OCI-LY1 (cell line): ENCODE measurements at regions not wholly inside any gene's neighbourhood (a gene's known extent, or its start where the extent isn't known, plus 50 kb on each side); places are given as distances from the start of the nearest gene placed in this dataset.

Experiments used
- H2AFZ ChIP-seq: fragments of 200-600 bp; sonication (generic), shearing (Covaris generic); 2 replicates; pipeline ENCODE4 v1.6.0; 2014; ENCODE audit warnings: antibody characterized with exemption, mild to moderate bottlenecking, low read length
- H3F3A ChIP-seq: fragments of 200-600 bp; sonication (generic), shearing (Covaris generic); 2 replicates; pipeline ENCODE4 v1.6.0; 2014; ENCODE audit warnings: mild to moderate bottlenecking, antibody characterized with exemption, low read length, moderate library complexity; ENCODE audit not compliant: insufficient read depth
- H3K27ac ChIP-seq: fragments of 200-600 bp; sonication (generic); 2 replicates; pipeline ENCODE4 v1.5.1; 2014; ENCODE audit warnings: low read length, mixed run types, mild to moderate bottlenecking, low read depth; ENCODE audit not compliant: poor library complexity, severe bottlenecking
- H3K27me3 ChIP-seq: fragments of 200-600 bp; sonication (generic); 2 replicates; pipeline ENCODE4 v1.6.0; 2014; ENCODE audit warnings: antibody characterized with exemption, mild to moderate bottlenecking, low read length, moderate library complexity; ENCODE audit not compliant: insufficient read depth
- H3K36me3 ChIP-seq: fragments of 200-600 bp; sonication (generic); 2 replicates; pipeline ENCODE4 v1.6.1; 2014; ENCODE audit warnings: mild to moderate bottlenecking, antibody characterized with exemption, low read length, moderate library complexity, mixed read lengths; ENCODE audit not compliant: insufficient read depth
- H3K4me1 ChIP-seq: fragments of 200-600 bp; sonication (generic); 2 replicates; pipeline ENCODE4 v1.5.1; 2014; ENCODE audit warnings: mild to moderate bottlenecking, low read length, moderate library complexity; ENCODE audit not compliant: insufficient read depth, severe bottlenecking
- H3K4me2 ChIP-seq: fragments of 200-600 bp; sonication (generic), shearing (Covaris generic); 2 replicates; pipeline ENCODE4 v1.6.1; 2014; ENCODE audit warnings: low read length
- H3K4me3 ChIP-seq: fragments of 200-600 bp; sonication (generic); 2 replicates; pipeline ENCODE4 v1.5.1; 2014; ENCODE audit warnings: low read length, low read depth, mild to moderate bottlenecking, mixed read lengths; ENCODE audit not compliant: poor library complexity, severe bottlenecking
- H3K79me2 ChIP-seq: fragments of 200-600 bp; shearing (Covaris generic); 2 replicates; pipeline ENCODE4 v1.6.1; 2016; ENCODE audit warnings: mixed run types, low read length, mixed read lengths; ENCODE audit not compliant: insufficient read depth
- H3K9ac ChIP-seq: fragments of 200-600 bp; sonication (generic), shearing (Covaris generic); 2 replicates; pipeline ENCODE4 v1.6.1; 2014; ENCODE audit warnings: mild to moderate bottlenecking, low read length, mixed read lengths
- H3K9me2 ChIP-seq: fragments of 200-600 bp; sonication (generic), shearing (Covaris generic); 2 replicates; pipeline ENCODE4 v1.6.1; 2014; ENCODE audit warnings: low read depth, mild to moderate bottlenecking, low read length, mixed read lengths
- H3K9me3 ChIP-seq: fragments of 200-600 bp; shearing (Covaris generic); 2 replicates; pipeline ENCODE4 v1.6.1; 2014; ENCODE audit warnings: low read length, mixed read lengths
- H4K20me1 ChIP-seq: fragments of 200-600 bp; sonication (generic), shearing (Covaris generic); 2 replicates; pipeline ENCODE4 v1.6.0; 2016; ENCODE audit warnings: mild to moderate bottlenecking, low read length; ENCODE audit not compliant: insufficient read depth
- CTCF ChIP-seq: fragments of 200-600 bp; sonication (generic), shearing (Covaris generic); IDR thresholded peaks from 2 replicates; pipeline ENCODE4 v1.5.1; 2017; ENCODE audit warnings: mild to moderate bottlenecking, antibody characterized with exemption, low read length, moderate library complexity, mixed read lengths
- EZH2 ChIP-seq: fragments of 200-600 bp; sonication (generic), shearing (Covaris generic); IDR thresholded peaks from 2 replicates; pipeline ENCODE4 v1.8.0; 2017; ENCODE audit warnings: borderline replicate concordance, mixed run types, mild to moderate bottlenecking, antibody characterized with exemption, low read length, moderate library complexity, mixed read lengths

GRCh38 chr7:46072722-46073121 is 151.7 kb upstream of the IGFBP3 start:
- no peaks in the 10 kb centered on the region for H3K9me3 ChIP-seq
- no peak overlapping the region for H3K27ac ChIP-seq

GRCh38 chr7:46071601-46072000 is 150.5 kb upstream of the IGFBP3 start:
- H3K9ac ChIP-seq, result no peak overlapping the region
- no peak overlapping the region for H3K27ac ChIP-seq
- H3K4me2 ChIP-seq, result no peak overlapping the region
- H3K27me3 ChIP-seq, result no peaks in the 10 kb centered on the region
- no peaks in the 10 kb centered on the region for H3K79me2 ChIP-seq
- no peaks in the 10 kb centered on the region for H4K20me1 ChIP-seq
- H3K4me1 ChIP-seq, result no peaks in the 10 kb centered on the region
- H3K9me2 ChIP-seq, result no peaks in the 10 kb centered on the region
- no peak overlapping the region for H2AFZ ChIP-seq
- H3K36me3 ChIP-seq, result no peaks in the 10 kb centered on the region
- TF ChIP-seq EZH2, result no peak
- no peaks in the 10 kb centered on the region for H3K9me3 ChIP-seq
- H3K4me3 ChIP-seq, result no peak overlapping the region
- no peaks in the 10 kb centered on the region for H3F3A ChIP-seq

More at GRCh38 chr7:46072722-46073121, 151.7 kb upstream of the IGFBP3 start:
- Histone ChIP-seq H3K9me2 (no peaks in the 10 kb centered on the region), H3K79me2 (no peaks in the 10 kb centered on the region), H3K4me1 (no peaks in the 10 kb centered on the region), H3K36me3 (no peaks in the 10 kb centered on the region), H3K9ac (no peak overlapping the region), H3K27me3 (no peaks in the 10 kb centered on the region), H3K4me2 (no peak overlapping the region), H3K4me3 (no peak overlapping the region), H3F3A (no peaks in the 10 kb centered on the region), H4K20me1 (no peaks in the 10 kb centered on the region), H2AFZ (no peak overlapping the region)
- TF ChIP-seq EZH2 (no peak), CTCF (no peak)

GRCh38 chr7:46071076-46071475 is 150.0 kb upstream of the IGFBP3 start:
- no peak overlapping the region for H2AFZ ChIP-seq
- no peaks in the 10 kb centered on the region for H3K4me1 ChIP-seq
- no peak overlapping the region for H3K9ac ChIP-seq
- no peaks in the 10 kb centered on the region for H4K20me1 ChIP-seq
- no peak overlapping the region for H3K4me2 ChIP-seq
- no peaks in the 10 kb centered on the region for H3K9me2 ChIP-seq
- no peak overlapping the region for H3K4me3 ChIP-seq
- no peak overlapping the region for H3K27ac ChIP-seq
- no peaks in the 10 kb centered on the region for H3K79me2 ChIP-seq
- H3K36me3 ChIP-seq, result no peaks in the 10 kb centered on the region
- no peaks in the 10 kb centered on the region for H3K9me3 ChIP-seq
- H3K27me3 ChIP-seq, result no peaks in the 10 kb centered on the region
- no peaks in the 10 kb centered on the region for H3F3A ChIP-seq
- TF ChIP-seq EZH2 (no peak), CTCF (no peak)

GRCh38 chr7:46068159-46068558 is 147.1 kb upstream of the IGFBP3 start:
- Histone ChIP-seq H3K27me3 (no peaks in the 10 kb centered on the region), H3F3A (no peaks in the 10 kb centered on the region), H3K36me3 (no peaks in the 10 kb centered on the region), H3K9me2 (no peaks in the 10 kb centered on the region; the same call in 1 of the 2 replicates), H2AFZ (no peak overlapping the region), H3K79me2 (no peaks in the 10 kb centered on the region), H3K9ac (no peak overlapping the region), H3K4me2 (no peak overlapping the region), H3K27ac (no peak overlapping the region), H3K4me3 (no peak overlapping the region), H4K20me1 (no peaks in the 10 kb centered on the region), H3K9me3 (no peaks in the 10 kb centered on the region), H3K4me1 (no peaks in the 10 kb centered on the region)
- no peak for TF ChIP-seq CTCF
- no peak for TF ChIP-seq EZH2
